Bronchial epithelial cell (primary cell): ENCODE measurements at regions not wholly inside any gene's neighbourhood (a gene's known extent, or its start where the extent isn't known, plus 50 kb on each side); places are given as distances from the start of the nearest gene placed in this dataset.

ENCODE experiments used
- DNase-seq: peaks from one replicate; pipeline ENCODE4 v3.0.0-alpha.2; 2010; ENCODE audit warnings: low read depth
- FAIRE-seq: peaks from 2 replicates; lab custom pipeline; 2011; peaks lifted over from hg19 to GRCh38; lab: Jason Lieb, UNC
- H3K27me3 ChIP-seq: 2 replicates; pipeline ENCODE4 v1.5.1; 2011; ENCODE audit warnings: low read length; ENCODE audit not compliant: control insufficient read depth, insufficient read depth
- H3K36me3 ChIP-seq: 2 replicates; pipeline ENCODE4 v1.5.1; 2011; ENCODE audit warnings: low read length; ENCODE audit not compliant: control insufficient read depth, insufficient read depth
- H3K4me3 ChIP-seq: 2 replicates; pipeline ENCODE4 v1.5.1; 2011; ENCODE audit warnings: mild to moderate bottlenecking, low read depth, low read length, control low read depth
- TF ChIP-seq, protein P1 (sequence below): IDR thresholded peaks from 2 replicates; pipeline ENCODE4 v1.5.1; 2011; ENCODE audit warnings: mild to moderate bottlenecking, moderate library complexity, low read length, control low read depth, inconsistent platforms; ENCODE audit not compliant: insufficient read depth, severe bottlenecking

DNA sequence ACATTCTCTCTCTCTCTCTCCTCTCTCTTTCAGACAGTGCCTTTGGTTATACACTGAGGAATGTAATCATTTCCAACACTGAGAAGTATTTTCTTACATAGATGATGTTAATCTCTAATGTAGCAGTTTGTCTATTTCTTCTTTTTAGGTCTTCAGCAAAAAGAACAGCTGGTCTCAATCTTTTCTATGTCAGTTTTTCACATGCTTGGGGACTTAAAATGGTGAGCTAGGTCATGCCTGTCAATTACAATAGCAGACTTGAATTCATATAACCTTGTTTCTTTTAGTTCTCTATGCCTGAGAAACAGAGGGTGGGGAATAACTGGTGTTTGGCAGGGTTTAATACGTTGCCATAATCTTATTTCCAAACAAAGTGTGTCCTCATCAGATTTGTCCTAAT, 786.2 kb downstream of the SQOR start:
- Histone ChIP-seq H3K36me3 (no peaks in the 10 kb centered on the region), H3K4me3 (no peak overlapping the region), H3K27me3 (no peaks in the 10 kb centered on the region)
- no peak for DNase-seq
- TF ChIP-seq, protein P1, sequence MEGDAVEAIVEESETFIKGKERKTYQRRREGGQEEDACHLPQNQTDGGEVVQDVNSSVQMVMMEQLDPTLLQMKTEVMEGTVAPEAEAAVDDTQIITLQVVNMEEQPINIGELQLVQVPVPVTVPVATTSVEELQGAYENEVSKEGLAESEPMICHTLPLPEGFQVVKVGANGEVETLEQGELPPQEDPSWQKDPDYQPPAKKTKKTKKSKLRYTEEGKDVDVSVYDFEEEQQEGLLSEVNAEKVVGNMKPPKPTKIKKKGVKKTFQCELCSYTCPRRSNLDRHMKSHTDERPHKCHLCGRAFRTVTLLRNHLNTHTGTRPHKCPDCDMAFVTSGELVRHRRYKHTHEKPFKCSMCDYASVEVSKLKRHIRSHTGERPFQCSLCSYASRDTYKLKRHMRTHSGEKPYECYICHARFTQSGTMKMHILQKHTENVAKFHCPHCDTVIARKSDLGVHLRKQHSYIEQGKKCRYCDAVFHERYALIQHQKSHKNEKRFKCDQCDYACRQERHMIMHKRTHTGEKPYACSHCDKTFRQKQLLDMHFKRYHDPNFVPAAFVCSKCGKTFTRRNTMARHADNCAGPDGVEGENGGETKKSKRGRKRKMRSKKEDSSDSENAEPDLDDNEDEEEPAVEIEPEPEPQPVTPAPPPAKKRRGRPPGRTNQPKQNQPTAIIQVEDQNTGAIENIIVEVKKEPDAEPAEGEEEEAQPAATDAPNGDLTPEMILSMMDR, result no peak
- no peak for FAIRE-seq

DNA sequence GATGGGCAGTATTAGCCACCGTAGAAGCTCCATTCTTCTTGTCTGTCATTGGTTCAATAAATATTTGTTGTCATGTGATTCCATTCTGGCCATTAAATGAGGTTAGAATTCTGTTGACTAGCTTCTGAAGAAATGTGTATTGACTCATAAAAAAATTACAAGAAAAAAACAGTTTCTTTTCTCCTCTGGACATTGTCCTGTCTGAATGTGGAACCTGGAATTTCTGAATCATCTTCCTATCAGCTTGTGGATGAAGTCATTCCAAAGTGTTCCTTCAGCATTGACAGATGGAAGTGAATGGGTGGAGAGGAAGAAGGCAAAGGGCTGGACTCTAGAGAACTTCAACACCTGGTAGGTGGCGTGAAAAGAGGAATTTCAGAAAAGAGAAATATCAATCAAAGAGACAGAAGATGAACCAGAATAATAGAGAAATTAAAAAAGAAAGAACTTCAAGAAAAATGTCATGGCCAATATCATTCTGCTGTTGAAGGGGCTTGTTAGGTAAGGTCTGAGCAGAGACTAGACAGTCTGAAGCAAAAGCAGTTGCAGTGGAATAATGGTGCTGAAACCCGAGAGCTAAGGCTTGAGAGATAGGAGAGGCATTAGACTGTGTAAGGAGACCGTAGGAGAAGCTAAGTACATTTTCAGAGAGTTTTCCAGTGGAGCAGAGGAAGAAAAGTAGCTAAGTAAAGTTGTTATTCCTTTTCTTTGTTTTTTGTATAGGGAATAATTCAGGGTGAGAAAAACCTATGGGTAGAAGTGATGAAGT, 806.6 kb downstream of the SQOR start:
- Histone ChIP-seq H3K27me3 (no peaks in the 10 kb centered on the region), H3K36me3 (no peaks in the 10 kb centered on the region), H3K4me3 (no peak overlapping the region)
- TF ChIP-seq, protein P1, result no peak
- DNase-seq, result peak; percentile 30
- no peak for FAIRE-seq

DNA sequence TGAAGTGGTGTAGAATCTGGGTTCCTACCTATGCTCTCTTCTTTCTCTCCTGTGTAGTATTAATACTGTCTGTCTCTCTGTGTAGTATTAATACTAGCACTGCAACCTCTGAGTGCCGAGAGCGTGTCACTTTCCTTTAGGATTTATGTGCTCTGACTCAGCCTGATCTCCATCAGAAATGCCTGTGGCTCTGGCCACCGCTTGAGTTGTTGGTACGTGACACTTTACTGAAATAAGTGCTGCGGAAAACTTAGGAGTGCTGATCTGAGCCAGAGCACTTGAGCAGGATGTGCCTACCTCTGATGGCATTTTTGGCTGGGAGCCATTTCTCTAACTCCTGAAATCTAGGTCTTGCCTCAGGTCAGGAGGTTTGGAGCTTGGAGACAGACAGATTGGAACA, 807.4 kb downstream of the SQOR start:
- Histone ChIP-seq H3K4me3 (no peak overlapping the region), H3K36me3 (no peaks in the 10 kb centered on the region), H3K27me3 (no peaks in the 10 kb centered on the region)
- peak; percentile 3 for DNase-seq
- TF ChIP-seq, protein P1, result no peak
- FAIRE-seq, result no peak

DNA sequence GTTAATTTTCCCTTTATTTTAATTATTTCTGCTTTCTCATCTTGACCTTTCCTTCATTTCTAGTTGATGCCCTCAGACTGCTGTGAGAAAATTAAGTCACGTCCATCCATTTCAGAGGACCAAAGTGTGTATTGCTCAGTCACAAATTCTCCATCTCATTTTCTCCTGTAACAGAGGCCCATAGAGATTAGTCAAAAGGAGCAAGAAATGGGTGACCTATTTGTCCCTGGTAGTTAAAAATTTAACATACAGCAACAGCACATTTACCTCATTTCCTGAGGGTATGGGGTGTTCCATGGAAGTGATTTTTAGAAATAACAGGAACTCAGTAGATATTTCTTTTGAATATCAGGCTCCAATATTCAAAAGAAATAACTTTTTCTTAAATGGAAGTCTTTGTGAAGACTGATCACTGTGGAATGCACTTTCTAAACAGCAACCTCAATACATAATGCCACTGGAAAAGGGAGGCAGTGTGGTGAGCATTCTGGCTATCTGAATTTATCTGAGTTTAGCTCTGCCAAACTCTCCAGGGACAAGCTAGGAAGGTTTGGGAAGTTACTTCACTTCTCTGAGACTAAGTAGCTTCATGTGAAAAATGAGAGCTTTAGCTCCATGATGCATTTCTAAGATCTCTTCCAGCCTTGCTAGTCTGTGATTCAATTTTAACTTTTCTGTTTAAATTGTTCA, 808.2 kb downstream of the SQOR start:
- TF ChIP-seq, protein P1, result no peak
- H3K36me3 ChIP-seq, result no peaks in the 10 kb centered on the region
- FAIRE-seq, result no peak
- DNase-seq, result no peak
- no peak overlapping the region for H3K4me3 ChIP-seq
- H3K27me3 ChIP-seq, result no peaks in the 10 kb centered on the region

DNA sequence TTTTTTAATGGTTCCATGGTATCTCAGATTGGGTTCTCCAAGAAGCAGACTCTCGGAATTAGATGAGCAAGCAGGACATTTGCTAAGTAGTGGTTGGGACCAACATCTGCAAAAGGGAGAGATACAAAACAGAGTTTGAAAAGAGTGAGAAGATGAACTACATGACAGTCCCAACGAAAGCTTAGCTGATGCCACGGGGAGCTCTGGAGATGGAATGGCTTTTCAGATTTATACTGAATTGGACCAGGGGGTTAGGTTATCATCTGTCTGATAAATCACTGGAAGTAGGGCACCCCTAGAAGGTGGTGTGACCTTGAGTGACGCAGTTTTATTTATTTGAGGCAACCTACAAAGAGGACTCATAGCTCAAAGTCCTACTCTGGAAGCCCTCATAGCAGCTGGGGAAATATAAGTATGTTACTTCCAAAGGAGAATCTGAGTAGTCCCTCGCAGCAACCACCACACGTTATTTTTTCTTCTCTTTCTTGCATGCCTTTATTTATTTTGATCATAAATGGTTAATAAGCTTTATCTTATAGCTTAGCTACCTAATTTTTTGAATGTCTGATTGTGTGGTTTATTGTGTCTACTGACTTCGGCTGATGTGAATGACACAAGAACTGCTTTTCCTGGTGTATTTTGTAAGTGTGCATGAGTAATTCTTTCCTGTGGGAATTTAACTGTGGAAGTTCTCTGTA, 815.4 kb downstream of the SQOR start:
- H3K4me3 ChIP-seq, result no peak overlapping the region
- no peaks in the 10 kb centered on the region for H3K27me3 ChIP-seq
- DNase-seq (no peak), FAIRE-seq (no peak)
- H3K36me3 ChIP-seq, result no peaks in the 10 kb centered on the region
- TF ChIP-seq, protein P1, result no peak
